Stimulated activated CD4-positive, alpha-beta T cell treated with anti-CD3 and anti-CD28 coated beads, Interleukin-1b, Interleukin-23, amount 100 ng/mL, for 24 hours (primary cell): ENCODE measurements at regions not wholly inside any gene's neighbourhood (a gene's known extent, or its start where the extent isn't known, plus 50 kb on each side); places are given as distances from the start of the nearest gene placed in this dataset.
A peak's percentile ranks its signal among the peaks of the same experiment; 100 is the strongest.
"Not testable (repeated sequence)": the region's sequence is repeated elsewhere in the genome, so short reads cannot be mapped to it uniquely, and the experiment has no call there.

ENCODE experiments used
- DNase-seq, 4 experiments: peaks; one replicate each; pipeline ENCODE4 v3.0.0-alpha.2; 2020; ENCODE audit warnings: low read depth in 4 of 4, low spot score in 1 of 4

DNA sequence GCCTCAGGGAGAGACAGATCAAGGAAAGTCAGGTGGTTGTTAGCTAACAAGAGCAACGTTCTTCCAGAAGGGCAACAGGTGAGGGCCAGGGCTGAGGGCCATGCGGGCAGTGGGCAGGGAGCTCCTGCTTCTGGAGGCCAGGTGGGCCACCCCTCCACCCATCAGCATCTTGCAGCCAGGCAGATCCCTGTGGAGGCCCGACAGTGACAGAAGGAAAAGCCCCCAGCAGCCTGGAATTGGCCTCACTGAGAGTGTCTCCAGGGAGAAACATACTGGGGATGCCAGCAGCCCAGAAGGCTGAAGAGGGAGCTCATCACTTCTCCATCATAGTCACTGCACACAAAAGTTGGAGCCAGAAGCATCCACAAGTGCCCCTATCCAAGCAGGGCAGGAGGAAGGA, 300.1 kb downstream of the BCL2L11 start:
- DNase-seq: not testable (repeated sequence)

DNA sequence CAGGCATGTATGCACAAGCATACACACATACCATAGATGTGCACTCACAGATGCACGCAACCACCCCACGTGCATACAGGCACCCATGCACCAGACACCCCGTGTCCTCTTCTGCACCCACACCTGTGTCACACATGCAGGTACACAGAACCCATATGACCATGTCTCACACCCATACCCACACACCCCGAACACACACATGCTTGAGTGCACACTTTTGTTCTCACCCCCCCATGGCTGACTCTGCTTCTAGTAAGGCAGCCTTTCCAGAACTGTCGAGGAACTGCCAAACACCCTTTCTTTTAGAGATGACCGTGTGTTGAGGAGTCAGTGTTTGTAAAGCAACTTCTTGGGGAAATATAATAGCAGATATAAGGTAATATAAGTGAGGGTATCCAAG, 301.2 kb downstream of the BCL2L11 start:
- not testable (repeated sequence) for DNase-seq

DNA sequence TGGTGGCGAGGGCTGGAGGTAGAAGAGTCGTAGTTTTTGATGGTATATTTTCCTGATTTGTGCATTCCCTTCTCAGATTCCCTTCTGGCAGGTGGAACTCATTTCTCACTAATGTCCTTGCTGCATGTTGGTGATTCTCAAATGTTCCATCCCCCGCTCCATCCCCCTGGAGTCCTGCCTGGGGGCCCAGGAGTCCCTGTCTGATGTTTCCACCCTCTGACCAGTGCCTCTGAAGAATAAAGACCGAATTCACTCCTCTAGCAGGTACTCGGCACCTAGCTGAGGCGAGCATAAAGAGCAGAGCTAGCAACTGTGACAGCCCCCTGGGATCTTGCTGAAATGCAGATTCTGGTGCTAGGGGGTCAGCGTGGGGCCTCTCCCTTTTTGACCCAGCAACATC, 301.8 kb downstream of the BCL2L11 start:
- DNase-seq: not testable (repeated sequence)

DNA sequence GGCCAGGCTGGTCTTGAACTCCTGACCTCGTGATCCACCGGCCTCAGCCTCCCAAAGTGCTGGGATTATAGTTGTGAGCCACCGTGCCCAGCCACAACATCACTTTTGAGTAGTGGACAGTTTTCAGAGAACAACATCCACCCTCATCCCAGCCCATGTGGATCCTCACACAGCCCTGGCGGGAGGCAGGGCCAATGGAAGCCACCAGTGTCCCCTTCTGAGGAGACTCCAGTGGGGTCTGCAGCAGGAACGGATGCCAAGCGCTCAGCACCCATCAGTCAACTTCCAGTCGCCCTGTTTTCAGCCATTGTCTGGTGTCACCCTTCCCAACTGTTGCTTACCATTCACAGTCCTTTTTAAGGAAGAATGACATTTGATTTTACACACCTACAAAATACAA, 302.5 kb downstream of the BCL2L11 start:
- not testable (repeated sequence) for DNase-seq

DNA sequence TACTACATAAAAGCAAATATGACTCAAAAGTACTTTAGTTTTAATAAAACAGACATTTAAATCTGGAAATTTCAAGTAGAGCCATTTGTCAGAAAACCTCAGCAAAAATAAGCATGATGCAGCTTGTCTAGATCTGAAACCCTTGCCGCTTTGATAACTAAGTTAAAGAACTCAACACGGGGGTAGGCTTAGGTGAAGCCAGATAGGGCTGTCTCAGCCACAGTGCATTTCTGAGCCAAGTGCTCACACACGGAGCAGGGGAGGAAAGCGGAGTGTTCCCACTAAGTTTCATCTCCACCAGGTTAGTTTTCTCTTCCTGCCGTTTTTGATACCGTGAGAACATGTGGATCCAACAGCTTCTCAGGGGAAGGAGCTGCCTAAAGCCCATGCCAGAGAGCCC, 303.5 kb downstream of the BCL2L11 start:
- DNase-seq: not testable (repeated sequence)

DNA sequence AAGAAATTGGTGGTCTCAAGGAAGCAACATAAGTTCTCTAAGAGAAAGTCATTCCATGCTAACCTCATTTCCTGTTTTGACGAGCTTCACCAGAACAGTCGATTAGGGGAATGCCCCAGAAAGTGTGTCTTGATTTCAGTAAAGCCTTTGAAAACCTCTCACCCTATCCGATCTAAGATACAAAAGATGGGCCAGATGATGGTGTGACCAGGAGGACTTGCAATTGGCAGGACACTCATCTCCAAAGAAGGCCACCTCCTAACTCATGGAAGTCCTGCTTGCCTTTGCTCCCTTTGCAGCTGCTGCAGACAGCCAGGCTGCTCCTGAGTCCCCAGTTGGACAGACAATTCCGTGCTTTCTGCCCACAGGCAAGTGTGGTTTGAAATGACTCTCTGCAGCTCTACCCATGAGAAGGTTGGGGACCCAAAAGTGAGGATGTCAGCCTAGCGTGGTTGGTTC, 304.2 kb downstream of the BCL2L11 start:
- peak in 1 of 4 experiments; percentile 46 for DNase-seq

DNA sequence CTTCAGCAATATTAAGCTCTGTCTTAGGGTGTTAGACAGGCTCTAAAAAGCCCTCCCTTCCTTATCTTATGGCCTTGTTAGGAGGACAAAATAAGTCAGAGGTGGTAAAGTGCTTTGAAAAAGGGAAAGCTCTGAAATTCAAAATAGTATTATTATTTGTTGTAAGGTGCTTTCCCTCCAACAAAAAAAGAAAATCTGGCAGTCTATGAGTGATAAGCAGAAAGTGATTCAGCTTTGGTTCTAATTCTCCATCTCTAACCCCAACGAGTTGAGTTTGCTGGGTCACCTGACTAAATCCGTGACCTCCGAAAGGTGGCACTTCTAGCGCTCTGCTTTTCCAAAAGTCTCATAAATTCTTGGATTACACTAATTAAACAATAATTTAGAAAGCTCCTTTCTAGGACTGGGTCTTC, 305.1 kb downstream of the BCL2L11 start:
- peak in 1 of 4 experiments; percentile 22 for DNase-seq

DNA sequence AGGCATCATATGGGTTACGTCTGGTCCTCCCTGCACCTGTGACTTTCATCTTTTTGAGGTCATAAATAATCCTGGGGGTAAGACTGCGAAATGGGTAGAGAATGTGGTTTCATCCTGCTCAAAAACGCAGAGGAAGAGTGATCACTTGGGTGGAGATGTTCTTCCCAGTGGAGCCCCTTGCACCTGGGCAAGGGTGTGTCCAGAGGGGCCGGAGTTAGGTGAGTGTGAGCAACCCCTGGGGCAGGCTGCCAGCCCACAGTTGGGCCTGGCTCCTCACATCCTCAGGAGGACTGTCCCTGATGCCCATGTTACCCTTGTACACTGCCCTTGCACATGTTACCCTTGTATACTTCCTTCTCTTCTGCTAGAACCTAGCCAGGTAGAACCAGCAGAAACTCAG, 306.6 kb downstream of the BCL2L11 start:
- not testable (repeated sequence) for DNase-seq

DNA sequence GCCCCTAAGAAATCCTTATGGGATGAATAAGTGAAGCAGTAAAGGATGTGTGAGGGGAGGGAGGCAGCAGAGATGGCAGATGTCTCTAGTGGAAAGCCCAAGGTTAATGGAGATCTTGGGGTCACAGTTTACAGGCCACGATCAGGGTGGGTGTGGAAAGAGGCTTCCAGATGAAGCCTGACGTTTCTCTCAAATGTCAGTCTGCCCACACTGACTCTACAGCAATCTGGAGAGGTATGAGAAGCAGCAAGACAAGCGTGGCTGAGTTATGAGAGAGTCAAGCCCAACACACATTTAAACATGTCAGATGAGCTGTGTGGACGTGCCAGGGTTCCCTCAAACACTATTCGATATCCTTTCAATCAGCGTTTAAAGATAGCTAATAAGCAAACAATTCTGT, 308.2 kb downstream of the BCL2L11 start:
- DNase-seq: not testable (repeated sequence)

DNA sequence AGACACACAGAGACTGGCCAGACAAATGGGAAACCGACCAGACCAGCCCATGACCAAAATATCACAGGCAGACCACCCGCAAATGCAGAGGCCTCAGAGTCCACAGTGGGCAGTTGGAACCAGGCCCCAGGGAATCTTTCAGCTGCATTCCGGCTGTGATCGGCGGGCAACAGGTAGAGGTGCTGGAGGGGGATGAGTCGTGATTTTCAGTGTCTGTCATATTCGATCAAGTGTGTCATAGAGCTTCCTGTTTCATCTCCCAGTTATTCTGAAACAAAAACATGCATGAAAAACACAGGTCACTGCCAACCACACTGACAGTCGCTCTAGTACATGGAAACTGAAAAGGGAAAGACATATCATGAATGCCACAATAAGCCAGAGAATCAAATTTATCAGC, 308.6 kb downstream of the BCL2L11 start:
- DNase-seq: not testable (repeated sequence)

DNA sequence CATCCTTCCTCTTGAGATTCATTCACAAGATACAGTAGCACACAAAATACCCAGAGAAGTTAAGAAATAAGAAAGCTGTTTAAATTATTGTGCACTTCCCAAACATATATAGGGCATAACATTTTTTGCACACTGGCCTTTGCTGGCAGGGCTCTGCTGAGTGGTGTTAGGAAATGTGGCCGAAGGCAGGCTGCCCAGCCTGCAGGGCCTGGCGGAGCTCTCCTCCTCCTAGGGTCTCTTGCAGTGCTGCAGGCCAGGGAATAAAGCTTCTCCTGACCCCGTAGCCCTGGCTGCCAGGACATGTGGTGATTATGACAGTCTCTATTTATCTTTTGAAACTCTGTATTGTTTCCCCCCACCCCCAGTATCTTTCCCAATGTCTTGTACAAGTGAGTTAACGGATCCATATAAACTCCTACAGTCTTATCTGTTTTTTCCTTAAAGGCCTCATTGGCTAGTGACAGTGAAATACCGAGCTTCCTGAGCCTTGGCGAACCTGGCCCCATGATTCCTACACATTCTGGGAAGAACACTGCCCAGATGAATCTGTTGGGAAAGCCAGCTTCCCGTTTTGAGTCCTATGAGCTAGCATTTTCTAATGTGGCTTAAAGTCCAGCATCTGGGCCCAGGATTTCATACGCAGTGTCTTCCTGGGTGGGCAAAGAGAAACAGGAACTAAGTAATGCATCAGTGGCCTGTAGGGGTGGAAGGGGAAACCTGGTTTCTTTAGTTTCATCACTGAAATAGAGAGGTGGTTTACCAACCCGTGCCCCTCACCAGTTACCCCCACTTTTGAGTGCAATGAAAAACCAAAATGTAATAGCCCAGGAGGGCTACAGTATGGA, 310.3 kb downstream of the BCL2L11 start:
- DNase-seq: not testable (repeated sequence)

DNA sequence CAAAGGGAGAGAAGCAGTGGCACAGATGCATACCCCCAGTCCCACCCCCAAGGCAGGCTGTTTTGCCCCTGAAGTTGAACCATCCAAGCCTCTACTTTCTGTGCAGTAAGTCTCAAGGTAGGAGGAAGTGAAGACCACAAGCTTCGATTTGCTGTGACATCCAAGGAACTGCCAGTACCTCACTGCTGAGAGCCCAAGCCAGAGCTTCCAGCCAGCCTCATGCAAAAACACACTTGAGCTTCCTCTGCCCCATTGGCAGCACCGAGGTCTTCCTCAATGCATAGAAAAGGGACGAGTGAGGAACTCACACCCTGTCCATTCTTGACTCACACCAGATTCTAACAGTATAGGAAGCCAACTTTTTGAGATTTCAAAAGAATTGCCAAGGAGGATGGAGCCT, 311.7 kb downstream of the BCL2L11 start:
- DNase-seq: not testable (repeated sequence)

DNA sequence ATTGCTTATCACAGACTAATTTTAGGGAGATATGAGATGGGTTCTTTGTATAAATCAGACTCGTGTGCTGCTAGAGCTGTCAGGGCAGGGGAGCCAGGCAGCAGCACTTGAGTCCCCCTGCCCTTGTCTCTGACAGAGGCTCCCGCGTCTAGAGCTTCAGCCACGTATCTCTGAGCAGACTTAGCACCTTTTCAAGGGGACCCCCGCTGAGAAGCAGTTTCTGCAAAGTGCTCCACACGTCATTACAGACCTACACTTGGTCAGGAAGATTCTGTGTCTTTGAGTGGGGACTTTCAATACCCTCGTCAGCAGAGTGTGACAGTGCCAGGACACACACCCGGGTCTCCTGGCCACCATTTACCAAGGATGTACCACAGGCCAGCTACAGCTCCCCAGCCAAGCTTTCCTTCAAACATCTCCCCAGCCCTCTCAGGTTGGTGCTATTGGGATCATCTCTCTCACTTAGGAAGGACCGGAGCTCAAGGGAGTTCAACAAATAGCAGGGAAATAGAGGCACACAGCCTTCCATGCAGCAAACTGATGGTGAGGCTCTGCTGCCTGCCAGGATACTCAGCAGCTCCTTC, 312.3 kb downstream of the BCL2L11 start:
- not testable (repeated sequence) for DNase-seq

DNA sequence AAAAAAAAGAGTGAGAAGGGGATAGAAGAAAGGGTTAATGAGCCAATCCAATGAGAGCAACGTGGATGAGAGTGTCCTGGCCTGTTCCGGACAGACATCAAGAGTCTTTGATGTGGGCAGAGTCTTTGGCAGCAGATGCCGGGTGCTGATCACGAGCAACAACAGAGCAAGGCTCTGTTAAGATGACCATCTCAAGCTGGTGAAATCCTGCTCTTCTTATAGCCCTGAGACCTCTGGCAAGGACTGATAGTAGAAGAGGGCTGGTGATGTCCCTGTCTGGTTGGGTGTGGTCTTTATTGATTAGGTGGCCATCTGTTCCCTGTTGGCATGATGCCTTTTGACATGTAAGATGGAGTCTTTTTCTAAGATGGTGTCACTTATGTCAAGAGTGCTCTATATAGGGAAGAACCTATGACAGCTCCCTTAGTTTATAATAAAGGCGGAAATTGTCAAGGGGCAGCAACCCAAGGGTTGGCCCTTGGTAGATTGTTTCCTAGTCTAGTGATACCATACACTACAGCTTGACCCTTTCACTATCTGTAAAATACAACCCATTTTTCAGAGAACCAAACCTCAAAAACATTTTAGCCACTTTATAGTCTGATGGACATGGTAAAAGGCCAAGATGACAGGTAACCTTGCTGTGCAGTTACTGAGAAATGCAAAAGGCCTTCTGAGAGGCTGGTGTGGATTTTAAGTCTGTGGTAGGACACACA, 313.3 kb downstream of the BCL2L11 start:
- DNase-seq: not testable (repeated sequence)

DNA sequence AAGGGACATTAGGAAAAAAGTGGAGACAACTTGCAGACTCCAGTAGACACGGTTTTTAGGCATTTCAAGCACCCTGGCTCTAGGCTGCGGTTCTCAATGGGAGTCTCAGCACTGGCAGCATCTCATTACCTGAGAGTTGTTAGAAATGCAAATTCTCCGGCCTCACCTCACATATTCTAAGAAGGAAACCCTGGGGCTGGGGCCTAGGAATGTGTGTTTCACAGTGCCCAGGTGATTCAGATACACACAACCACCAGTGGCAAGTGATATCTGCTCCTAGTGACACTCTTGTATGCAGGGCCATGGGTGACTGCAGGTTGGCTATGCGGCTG, 313.9 kb downstream of the BCL2L11 start:
- not testable (repeated sequence) for DNase-seq

DNA sequence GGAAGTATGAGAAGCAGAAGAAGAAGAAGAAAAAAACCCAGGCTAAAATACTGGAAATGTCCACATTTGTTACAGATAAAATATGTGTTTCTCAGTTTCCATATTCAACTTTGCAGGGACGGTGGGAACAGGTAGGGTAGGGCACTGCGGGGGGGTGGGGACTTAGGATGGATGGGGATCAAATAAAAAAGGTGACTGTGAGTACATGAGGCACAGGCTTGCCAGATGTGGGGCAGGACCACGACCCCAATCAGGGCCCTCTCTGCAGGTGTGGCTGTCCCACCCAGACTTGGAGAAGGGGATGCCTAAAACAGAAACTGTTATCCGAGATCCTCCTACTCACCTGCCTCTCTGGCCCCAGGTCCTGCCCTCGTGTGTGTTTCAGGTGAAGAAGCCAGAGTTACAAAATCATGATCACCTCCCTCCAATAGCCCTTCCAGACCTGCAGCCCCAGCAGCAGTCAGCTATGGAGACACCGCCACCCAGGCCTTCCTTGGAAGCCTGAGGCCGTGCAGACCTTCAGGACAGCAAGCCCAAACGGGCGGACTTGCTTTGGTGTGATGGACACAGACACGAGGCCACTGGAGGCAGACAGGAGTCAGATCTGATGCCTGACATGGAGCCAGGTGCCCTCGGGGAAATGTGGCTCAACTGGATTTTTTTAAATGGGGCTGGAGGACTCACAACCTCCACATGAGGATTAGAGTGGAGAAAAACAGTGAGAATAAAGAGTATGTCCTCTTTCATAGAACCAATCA, 315.0 kb downstream of the BCL2L11 start:
- DNase-seq: not testable (repeated sequence)

DNA sequence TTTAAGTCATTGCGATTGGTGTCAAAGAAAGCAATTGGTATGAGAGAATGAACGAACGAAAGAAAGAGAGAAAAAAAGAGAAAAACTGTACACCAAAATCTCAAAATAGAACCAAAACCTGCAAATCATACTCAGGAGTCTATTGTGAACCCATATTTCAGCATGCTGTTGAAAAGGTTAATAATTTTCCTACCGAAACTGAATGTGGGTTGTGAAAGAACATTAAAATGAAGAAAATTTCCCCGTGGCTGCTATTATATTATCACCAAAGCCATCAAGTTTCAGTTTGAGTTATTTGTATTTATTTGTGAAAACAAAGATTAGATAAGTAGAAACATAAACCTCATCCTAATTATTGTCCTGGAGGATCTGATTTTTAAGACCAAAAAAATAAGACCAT, 315.7 kb downstream of the BCL2L11 start:
- not testable (repeated sequence) for DNase-seq

DNA sequence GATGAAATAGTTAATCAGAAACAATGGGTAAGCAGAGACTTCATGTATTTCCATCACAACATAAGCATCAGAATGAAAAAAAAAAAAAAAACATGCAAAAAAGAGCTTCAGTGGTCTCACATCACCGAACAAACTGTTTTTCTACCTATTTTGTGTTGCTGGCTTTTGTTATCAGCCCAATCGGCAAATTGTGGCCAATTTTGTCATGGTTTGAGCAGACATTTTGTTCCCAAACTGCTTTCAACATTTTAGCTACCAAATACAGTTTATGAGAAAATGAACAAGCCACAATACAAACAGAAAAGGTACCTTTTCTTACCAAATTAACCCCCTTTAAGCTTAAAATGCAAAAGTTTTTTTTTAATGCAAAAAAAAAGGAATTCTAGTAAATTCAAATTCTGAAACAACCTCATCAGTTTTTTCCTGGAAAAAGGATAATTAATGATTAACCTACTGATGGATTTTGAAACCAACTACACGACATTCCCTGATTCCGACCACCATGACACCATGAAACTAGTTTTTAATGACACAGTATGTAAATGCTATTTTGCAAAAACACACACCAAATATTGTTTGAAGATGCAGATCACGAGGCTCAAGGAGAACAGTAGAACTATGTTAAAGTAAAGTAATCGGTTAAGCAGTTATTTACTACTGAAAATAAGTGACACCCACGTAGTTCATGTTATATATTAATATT, 316.7 kb downstream of the BCL2L11 start:
- not testable (repeated sequence) for DNase-seq

DNA sequence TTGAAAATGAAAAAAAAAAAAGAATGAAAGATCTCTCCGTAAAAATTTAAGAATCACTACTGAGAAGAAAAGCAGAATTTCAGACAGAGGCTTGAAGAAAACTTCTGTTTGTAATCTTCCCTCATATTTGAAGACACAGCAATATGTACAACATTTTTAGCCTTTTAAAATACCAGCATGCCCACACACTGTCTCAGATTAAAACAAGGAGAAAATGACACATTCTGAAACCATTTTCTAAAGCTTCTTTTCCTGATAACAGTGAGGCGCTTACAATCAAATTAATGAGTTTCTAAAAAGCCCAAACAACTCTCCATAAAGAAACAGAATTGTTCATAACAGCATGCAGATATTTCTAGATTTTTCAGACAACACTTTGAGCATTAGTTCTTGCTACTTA, 317.4 kb downstream of the BCL2L11 start:
- DNase-seq: not testable (repeated sequence)

DNA sequence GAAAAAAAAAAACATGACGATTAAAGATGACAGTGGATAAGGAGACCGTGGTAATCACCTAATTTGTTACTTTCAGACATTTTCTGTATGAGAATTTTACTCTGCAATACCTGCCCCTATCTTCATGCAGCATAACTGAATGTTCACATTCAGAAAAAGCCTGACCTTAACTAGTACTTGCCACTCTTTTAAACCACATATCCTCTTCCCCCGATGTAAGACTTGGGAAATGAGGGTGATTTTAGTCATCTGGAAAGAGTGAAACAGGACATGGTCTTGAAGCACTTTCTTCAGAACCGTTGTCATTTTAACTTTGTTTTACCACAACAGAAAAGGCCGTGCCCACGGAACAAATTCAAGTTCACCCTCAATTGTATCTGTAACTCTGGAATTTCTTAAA, 318.5 kb downstream of the BCL2L11 start:
- DNase-seq: not testable (repeated sequence)
